Loucy (cell line): ENCODE measurements at regions not wholly inside any gene's neighbourhood (a gene's known extent, or its start where the extent isn't known, plus 50 kb on each side); places are given as distances from the start of the nearest gene placed in this dataset.

Experiments used
- H2AFZ ChIP-seq: fragments of 200-600 bp; sonication (generic); 2 replicates; pipeline ENCODE4 v1.6.0; 2016; ENCODE audit warnings: antibody characterized with exemption, mild to moderate bottlenecking, low read length, moderate library complexity
- H3F3A ChIP-seq: fragments of 200-600 bp; 2 replicates; pipeline ENCODE4 v1.6.0; 2016; ENCODE audit warnings: antibody characterized with exemption, low read depth, mild to moderate bottlenecking
- H3K27me3 ChIP-seq: fragments of 200-600 bp; sonication (generic); 2 replicates; pipeline ENCODE4 v1.6.1; 2014; ENCODE audit warnings: low read length, mild to moderate bottlenecking; ENCODE audit not compliant: insufficient read depth, poor library complexity, severe bottlenecking
- H3K36me3 ChIP-seq: fragments of 200-600 bp; sonication (generic); 2 replicates; pipeline ENCODE4 v1.6.1; 2016; ENCODE audit warnings: low read length; ENCODE audit not compliant: insufficient read depth
- H3K4me1 ChIP-seq: fragments of 200-600 bp; sonication (generic); 2 replicates; pipeline ENCODE4 v1.5.1; 2014; ENCODE audit warnings: low read length, mild to moderate bottlenecking; ENCODE audit not compliant: insufficient read depth, poor library complexity, severe bottlenecking
- H3K4me2 ChIP-seq: fragments of 200-600 bp; sonication (generic); 2 replicates; pipeline ENCODE4 v1.6.0; 2014; ENCODE audit warnings: antibody characterized with exemption, low read length, low read depth, mild to moderate bottlenecking; ENCODE audit not compliant: poor library complexity, severe bottlenecking
- H3K4me3 ChIP-seq: fragments of 200-600 bp; sonication (generic); 2 replicates; pipeline ENCODE4 v1.5.1; 2014; ENCODE audit warnings: low read length, mild to moderate bottlenecking, mixed read lengths; ENCODE audit not compliant: poor library complexity, severe bottlenecking
- H3K79me2 ChIP-seq: fragments of 200-600 bp; sonication (generic); 2 replicates; pipeline ENCODE4 v1.6.1; 2014; ENCODE audit warnings: low read length; ENCODE audit not compliant: insufficient read depth
- H3K9ac ChIP-seq: fragments of 200-600 bp; sonication (generic); 2 replicates; pipeline ENCODE4 v1.6.0; 2014; ENCODE audit warnings: mild to moderate bottlenecking, low read depth, low read length, moderate library complexity; ENCODE audit not compliant: poor library complexity, severe bottlenecking
- H3K9me2 ChIP-seq: fragments of 200-600 bp; sonication (generic); replicated peaks from 2 replicates; pipeline ENCODE4 v1.6.1; 2016; ENCODE audit warnings: low read depth, low read length, mixed read lengths
- H3K9me3 ChIP-seq: fragments of 200-600 bp; sonication (generic); 2 replicates; pipeline ENCODE4 v1.6.1; 2014; ENCODE audit warnings: mild to moderate bottlenecking, antibody characterized with exemption, low read length, low read depth; ENCODE audit not compliant: insufficient read depth
- H4K20me1 ChIP-seq: fragments of 200-600 bp; sonication (generic); 2 replicates; pipeline ENCODE4 v1.6.0; 2014; ENCODE audit warnings: antibody characterized with exemption, low read length, mild to moderate bottlenecking; ENCODE audit not compliant: insufficient read depth, poor library complexity, severe bottlenecking
- EZH2phosphoT487 ChIP-seq: fragments of 200-600 bp; IDR thresholded peaks from 2 replicates; pipeline ENCODE4 v1.6.1; 2018; ENCODE audit warnings: antibody characterized with exemption, mild to moderate bottlenecking, moderate library complexity, borderline replicate concordance
- TF ChIP-seq, protein P1 (sequence below): fragments of 200-600 bp; sonication (generic); conservative IDR thresholded peaks from 2 replicates; pipeline ENCODE4 v1.5.1; 2014; ENCODE audit warnings: mild to moderate bottlenecking, antibody characterized with exemption, low read length

GRCh38 chr14:58979325-58979724 is 209.1 kb upstream of the DAAM1 start:
- H3K79me2 ChIP-seq, result no peaks in the 10 kb centered on the region
- H3K4me1 ChIP-seq, result no peaks in the 10 kb centered on the region
- TF ChIP-seq EZH2phosphoT487, result no peak
- TF ChIP-seq, protein P1, sequence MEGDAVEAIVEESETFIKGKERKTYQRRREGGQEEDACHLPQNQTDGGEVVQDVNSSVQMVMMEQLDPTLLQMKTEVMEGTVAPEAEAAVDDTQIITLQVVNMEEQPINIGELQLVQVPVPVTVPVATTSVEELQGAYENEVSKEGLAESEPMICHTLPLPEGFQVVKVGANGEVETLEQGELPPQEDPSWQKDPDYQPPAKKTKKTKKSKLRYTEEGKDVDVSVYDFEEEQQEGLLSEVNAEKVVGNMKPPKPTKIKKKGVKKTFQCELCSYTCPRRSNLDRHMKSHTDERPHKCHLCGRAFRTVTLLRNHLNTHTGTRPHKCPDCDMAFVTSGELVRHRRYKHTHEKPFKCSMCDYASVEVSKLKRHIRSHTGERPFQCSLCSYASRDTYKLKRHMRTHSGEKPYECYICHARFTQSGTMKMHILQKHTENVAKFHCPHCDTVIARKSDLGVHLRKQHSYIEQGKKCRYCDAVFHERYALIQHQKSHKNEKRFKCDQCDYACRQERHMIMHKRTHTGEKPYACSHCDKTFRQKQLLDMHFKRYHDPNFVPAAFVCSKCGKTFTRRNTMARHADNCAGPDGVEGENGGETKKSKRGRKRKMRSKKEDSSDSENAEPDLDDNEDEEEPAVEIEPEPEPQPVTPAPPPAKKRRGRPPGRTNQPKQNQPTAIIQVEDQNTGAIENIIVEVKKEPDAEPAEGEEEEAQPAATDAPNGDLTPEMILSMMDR, result no peak
- no peak overlapping the region for H3K4me2 ChIP-seq
- no peaks in the 10 kb centered on the region for H3K27me3 ChIP-seq
- H3K9ac ChIP-seq, result no peak overlapping the region
- H2AFZ ChIP-seq, result no peak overlapping the region
- no peaks in the 10 kb centered on the region for H3K36me3 ChIP-seq
- H3K9me3 ChIP-seq, result no peaks in the 10 kb centered on the region
- no peaks in the 10 kb centered on the region for H3F3A ChIP-seq
- H4K20me1 ChIP-seq, result no peaks in the 10 kb centered on the region
- H3K9me2 ChIP-seq, result no peaks in the 10 kb centered on the region
- H3K4me3 ChIP-seq, result no peak overlapping the region

GRCh38 chr14:58981840-58982239 is 206.6 kb upstream of the DAAM1 start:
- H3F3A ChIP-seq, result no peaks in the 10 kb centered on the region
- H3K4me3 ChIP-seq, result no peak overlapping the region
- H3K36me3 ChIP-seq, result no peaks in the 10 kb centered on the region
- no peaks in the 10 kb centered on the region for H3K27me3 ChIP-seq
- no peaks in the 10 kb centered on the region for H3K9me3 ChIP-seq
- TF ChIP-seq, protein P1, result no peak
- TF ChIP-seq EZH2phosphoT487, result no peak
- no peak overlapping the region for H3K4me2 ChIP-seq
- H3K4me1 ChIP-seq, result no peaks in the 10 kb centered on the region
- no peak overlapping the region for H3K9ac ChIP-seq
- H3K79me2 ChIP-seq, result no peaks in the 10 kb centered on the region
- no peaks in the 10 kb centered on the region for H3K9me2 ChIP-seq
- no peaks in the 10 kb centered on the region for H4K20me1 ChIP-seq
- no peak overlapping the region for H2AFZ ChIP-seq

GRCh38 chr14:58985786-58986185 is 202.7 kb upstream of the DAAM1 start:
- Histone ChIP-seq H3K9me3 (no peaks in the 10 kb centered on the region), H4K20me1 (no peaks in the 10 kb centered on the region), H3F3A (no peaks in the 10 kb centered on the region), H3K4me1 (no peaks in the 10 kb centered on the region), H3K9me2 (no peaks in the 10 kb centered on the region), H3K9ac (no peak overlapping the region), H3K4me3 (no peak overlapping the region), H2AFZ (no peak overlapping the region), H3K36me3 (no peaks in the 10 kb centered on the region), H3K4me2 (no peak overlapping the region), H3K79me2 (no peaks in the 10 kb centered on the region), H3K27me3 (no peaks in the 10 kb centered on the region)
- TF ChIP-seq, protein P1, result no peak
- no peak for TF ChIP-seq EZH2phosphoT487
